ENCODE measurements at regions not wholly inside any gene's neighbourhood (a gene's known extent, or its start where the extent isn't known, plus 50 kb on each side); places are given as distances from the start of the nearest gene placed in this dataset.

DNA sequence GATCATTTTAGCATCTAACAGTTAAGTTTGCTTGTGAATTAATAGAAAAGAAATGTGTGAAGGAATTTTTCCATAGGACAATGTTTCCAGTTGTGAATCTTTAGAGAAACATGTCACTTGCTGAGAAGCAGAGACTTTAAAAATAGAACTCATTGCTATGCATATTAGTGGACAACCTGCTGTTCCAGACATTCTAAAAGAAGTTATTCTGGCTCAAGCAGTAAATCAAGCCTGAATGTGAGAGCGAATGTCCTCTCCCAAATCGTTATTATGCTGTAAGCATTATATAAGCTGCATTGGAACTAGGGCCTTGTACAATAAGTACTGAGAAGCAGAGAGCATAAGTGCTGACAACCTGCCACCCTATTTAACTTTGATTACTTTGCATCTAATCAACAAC, 990.9 kb downstream of the PLOD2 start:
- Histone ChIP-seq H3F3A (ENCODE audit: control insufficient read depth, insufficient read depth) (no peaks in the 10 kb centered on the region), H3K4me2 (ENCODE audit: low read length) (no peak overlapping the region), H3K27me3 (ENCODE audit: control insufficient read depth, low read length) (no peaks in the 10 kb centered on the region), H3K4me1 (ENCODE audit: control insufficient read depth, low read length) (no peaks in the 10 kb centered on the region), H4K20me1 (ENCODE audit: control insufficient read depth, insufficient read depth, low read depth, low read length) (no peaks in the 10 kb centered on the region), H3K9me3 (ENCODE audit: control insufficient read depth, insufficient read depth, low read length) (no peaks in the 10 kb centered on the region), H3K79me2 (ENCODE audit: control insufficient read depth, low read length) (no peaks in the 10 kb centered on the region), H3K9me2 (replicated peaks; ENCODE audit: control insufficient read depth, low read length) (no peaks in the 10 kb centered on the region), H3K4me3 (ENCODE audit: low read length) (no peak overlapping the region), H3K27ac (ENCODE audit: low read depth, low read length) (no peak overlapping the region), H3K36me3 (ENCODE audit: control insufficient read depth, low read length) (no peaks in the 10 kb centered on the region)
- TF ChIP-seq, protein P1, sequence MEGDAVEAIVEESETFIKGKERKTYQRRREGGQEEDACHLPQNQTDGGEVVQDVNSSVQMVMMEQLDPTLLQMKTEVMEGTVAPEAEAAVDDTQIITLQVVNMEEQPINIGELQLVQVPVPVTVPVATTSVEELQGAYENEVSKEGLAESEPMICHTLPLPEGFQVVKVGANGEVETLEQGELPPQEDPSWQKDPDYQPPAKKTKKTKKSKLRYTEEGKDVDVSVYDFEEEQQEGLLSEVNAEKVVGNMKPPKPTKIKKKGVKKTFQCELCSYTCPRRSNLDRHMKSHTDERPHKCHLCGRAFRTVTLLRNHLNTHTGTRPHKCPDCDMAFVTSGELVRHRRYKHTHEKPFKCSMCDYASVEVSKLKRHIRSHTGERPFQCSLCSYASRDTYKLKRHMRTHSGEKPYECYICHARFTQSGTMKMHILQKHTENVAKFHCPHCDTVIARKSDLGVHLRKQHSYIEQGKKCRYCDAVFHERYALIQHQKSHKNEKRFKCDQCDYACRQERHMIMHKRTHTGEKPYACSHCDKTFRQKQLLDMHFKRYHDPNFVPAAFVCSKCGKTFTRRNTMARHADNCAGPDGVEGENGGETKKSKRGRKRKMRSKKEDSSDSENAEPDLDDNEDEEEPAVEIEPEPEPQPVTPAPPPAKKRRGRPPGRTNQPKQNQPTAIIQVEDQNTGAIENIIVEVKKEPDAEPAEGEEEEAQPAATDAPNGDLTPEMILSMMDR (IDR thresholded peaks at IDR 0.05; ENCODE audit: low read depth, low read length, poor library complexity, severe bottlenecking) = no peak
- TF ChIP-seq EZH2phosphoT487 (IDR thresholded peaks at IDR 0.05; ENCODE audit: borderline replicate concordance, low read length) = no peak

DNA sequence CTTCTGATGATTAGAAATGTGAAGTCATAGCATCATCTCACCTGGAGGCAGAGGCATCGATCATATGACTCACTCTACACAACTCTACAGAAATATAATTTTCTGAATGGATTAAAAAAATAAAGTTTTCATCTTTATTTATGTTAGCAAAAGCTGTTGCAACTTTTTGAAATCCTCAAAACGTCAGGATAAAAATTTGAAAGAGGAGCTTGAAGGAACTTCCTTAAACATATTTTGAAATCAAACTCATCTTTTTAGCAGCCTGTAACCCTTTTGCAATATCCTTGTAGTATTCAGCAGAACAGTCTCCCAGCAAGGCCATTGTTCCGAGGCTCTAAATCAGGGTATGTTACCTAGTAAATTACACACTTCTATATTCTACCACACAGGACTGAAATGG, 985.4 kb downstream of the PLOD2 start:
- no peaks in the 10 kb centered on the region for H3K27me3 ChIP-seq (ENCODE audit: control insufficient read depth, low read length)
- no peak for TF ChIP-seq EZH2phosphoT487 (IDR thresholded peaks at IDR 0.05; ENCODE audit: borderline replicate concordance, low read length)
- TF ChIP-seq, protein P1 (IDR thresholded peaks at IDR 0.05; ENCODE audit: low read depth, low read length, poor library complexity, severe bottlenecking) = no peak
- H3K9me2 ChIP-seq (replicated peaks; ENCODE audit: control insufficient read depth, low read length) = no peaks in the 10 kb centered on the region
- no peak overlapping the region for H3K4me3 ChIP-seq (ENCODE audit: low read length)
- H3K9me3 ChIP-seq (ENCODE audit: control insufficient read depth, insufficient read depth, low read length) = no peaks in the 10 kb centered on the region
- H3F3A ChIP-seq (ENCODE audit: control insufficient read depth, insufficient read depth) = no peaks in the 10 kb centered on the region
- H3K79me2 ChIP-seq (ENCODE audit: control insufficient read depth, low read length) = no peaks in the 10 kb centered on the region
- H3K27ac ChIP-seq (ENCODE audit: low read depth, low read length) = no peak overlapping the region
- no peak overlapping the region for H3K4me2 ChIP-seq (ENCODE audit: low read length)
- no peaks in the 10 kb centered on the region for H4K20me1 ChIP-seq (ENCODE audit: control insufficient read depth, insufficient read depth, low read depth, low read length)
- no peaks in the 10 kb centered on the region for H3K4me1 ChIP-seq (ENCODE audit: control insufficient read depth, low read length)
- H3K36me3 ChIP-seq (ENCODE audit: control insufficient read depth, low read length) = no peaks in the 10 kb centered on the region

DNA sequence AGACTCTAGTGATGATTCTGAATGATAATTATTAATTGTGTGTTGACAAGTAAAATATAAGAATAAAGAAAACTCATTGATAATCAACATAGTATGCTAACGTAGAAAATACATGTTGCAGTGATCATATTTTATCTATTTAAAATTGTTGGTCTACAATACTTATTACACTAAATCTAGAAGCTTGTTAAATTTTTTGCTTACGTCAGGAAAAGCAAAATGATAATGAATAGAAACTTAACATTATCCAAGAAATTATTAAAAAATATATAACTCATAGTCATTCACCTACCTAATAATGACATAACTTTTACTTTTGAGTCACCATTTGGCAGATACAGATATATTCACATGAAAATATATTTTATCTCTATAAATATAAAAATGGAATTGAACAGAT, 984.1 kb downstream of the PLOD2 start:
- Histone ChIP-seq H3K4me1 (ENCODE audit: control insufficient read depth, low read length) (no peaks in the 10 kb centered on the region), H3K4me3 (ENCODE audit: low read length) (no peak overlapping the region), H3K9me2 (replicated peaks; ENCODE audit: control insufficient read depth, low read length) (no peaks in the 10 kb centered on the region), H3K4me2 (ENCODE audit: low read length) (no peak overlapping the region), H3K9me3 (ENCODE audit: control insufficient read depth, insufficient read depth, low read length) (no peaks in the 10 kb centered on the region), H3F3A (ENCODE audit: control insufficient read depth, insufficient read depth) (no peaks in the 10 kb centered on the region), H4K20me1 (ENCODE audit: control insufficient read depth, insufficient read depth, low read depth, low read length) (no peaks in the 10 kb centered on the region), H3K36me3 (ENCODE audit: control insufficient read depth, low read length) (no peaks in the 10 kb centered on the region), H3K79me2 (ENCODE audit: control insufficient read depth, low read length) (no peaks in the 10 kb centered on the region), H3K27ac (ENCODE audit: low read depth, low read length) (no peak overlapping the region), H3K27me3 (ENCODE audit: control insufficient read depth, low read length) (no peaks in the 10 kb centered on the region)
- no peak for TF ChIP-seq EZH2phosphoT487 (IDR thresholded peaks at IDR 0.05; ENCODE audit: borderline replicate concordance, low read length)
- TF ChIP-seq, protein P1 (IDR thresholded peaks at IDR 0.05; ENCODE audit: low read depth, low read length, poor library complexity, severe bottlenecking) = no peak

DNA sequence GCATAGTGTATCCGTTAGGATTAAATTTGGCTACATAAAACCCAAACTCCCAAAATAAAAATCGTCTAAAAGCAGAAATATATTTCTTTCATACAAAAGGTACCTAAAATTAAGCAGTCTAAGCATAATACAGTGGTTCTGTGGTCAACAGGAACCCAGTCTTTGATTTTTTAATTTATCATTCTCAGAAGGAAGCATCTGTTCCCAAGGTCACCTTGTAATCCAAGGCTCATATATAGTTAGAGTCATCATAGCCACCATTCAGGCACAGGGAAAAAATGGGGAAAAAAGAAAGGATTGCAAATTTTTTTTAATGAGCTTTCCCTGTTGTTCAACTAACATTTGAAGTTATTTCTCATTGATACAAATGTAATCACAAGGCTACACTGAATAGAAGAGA, 983.2 kb downstream of the PLOD2 start:
- H3K27me3 ChIP-seq (ENCODE audit: control insufficient read depth, low read length) = no peaks in the 10 kb centered on the region
- no peaks in the 10 kb centered on the region for H3K4me1 ChIP-seq (ENCODE audit: control insufficient read depth, low read length)
- H3F3A ChIP-seq (ENCODE audit: control insufficient read depth, insufficient read depth) = no peaks in the 10 kb centered on the region
- H4K20me1 ChIP-seq (ENCODE audit: control insufficient read depth, insufficient read depth, low read depth, low read length) = no peaks in the 10 kb centered on the region
- no peaks in the 10 kb centered on the region for H3K79me2 ChIP-seq (ENCODE audit: control insufficient read depth, low read length)
- H3K9me3 ChIP-seq (ENCODE audit: control insufficient read depth, insufficient read depth, low read length) = no peaks in the 10 kb centered on the region
- no peak overlapping the region for H3K27ac ChIP-seq (ENCODE audit: low read depth, low read length)
- no peaks in the 10 kb centered on the region for H3K9me2 ChIP-seq (replicated peaks; ENCODE audit: control insufficient read depth, low read length)
- H3K4me3 ChIP-seq (ENCODE audit: low read length) = no peak overlapping the region
- H3K36me3 ChIP-seq (ENCODE audit: control insufficient read depth, low read length) = no peaks in the 10 kb centered on the region
- TF ChIP-seq, protein P1 (IDR thresholded peaks at IDR 0.05; ENCODE audit: low read depth, low read length, poor library complexity, severe bottlenecking) = no peak
- TF ChIP-seq EZH2phosphoT487 (IDR thresholded peaks at IDR 0.05; ENCODE audit: borderline replicate concordance, low read length) = no peak
- no peak overlapping the region for H3K4me2 ChIP-seq (ENCODE audit: low read length)

All from DOHH2 (cell line).